Daoy (cell line): ENCODE measurements at regions not wholly inside any gene's neighbourhood (a gene's known extent, or its start where the extent isn't known, plus 50 kb on each side); places are given as distances from the start of the nearest gene placed in this dataset.

Experiments used
- DNase-seq: peaks from one replicate; pipeline ENCODE4 v3.0.0-alpha.2; 2015; ENCODE audit warnings: low read depth

DNA sequence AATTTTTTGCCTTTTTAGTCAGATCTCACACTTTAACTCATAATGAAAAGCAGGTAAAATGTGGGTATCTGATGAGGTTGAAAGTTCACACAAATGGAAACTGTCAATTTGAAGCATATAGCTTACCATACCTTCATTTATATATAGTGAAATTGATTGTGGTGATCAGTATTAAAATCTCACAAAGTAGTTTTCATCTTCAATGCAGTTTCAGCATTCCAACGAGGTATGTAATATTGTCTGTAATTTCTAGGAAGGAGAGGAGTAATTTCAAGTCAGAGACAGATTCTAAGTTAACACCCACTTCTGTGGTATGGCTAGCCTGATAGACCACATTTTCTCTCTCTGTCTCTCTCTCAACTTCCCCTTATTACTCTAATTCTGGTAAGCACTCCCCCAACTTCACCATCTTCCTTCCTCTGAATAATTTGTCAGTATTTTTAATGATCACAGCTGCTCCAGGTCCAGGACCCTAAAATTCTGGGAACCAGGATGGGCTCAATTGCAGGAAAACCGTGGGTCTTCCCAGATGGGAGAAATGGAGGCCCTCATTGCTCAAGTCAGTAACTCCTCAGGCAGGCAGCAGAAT lies 455.7 kb downstream of the FGF9 start:
- DNase-seq, result no peak

DNA sequence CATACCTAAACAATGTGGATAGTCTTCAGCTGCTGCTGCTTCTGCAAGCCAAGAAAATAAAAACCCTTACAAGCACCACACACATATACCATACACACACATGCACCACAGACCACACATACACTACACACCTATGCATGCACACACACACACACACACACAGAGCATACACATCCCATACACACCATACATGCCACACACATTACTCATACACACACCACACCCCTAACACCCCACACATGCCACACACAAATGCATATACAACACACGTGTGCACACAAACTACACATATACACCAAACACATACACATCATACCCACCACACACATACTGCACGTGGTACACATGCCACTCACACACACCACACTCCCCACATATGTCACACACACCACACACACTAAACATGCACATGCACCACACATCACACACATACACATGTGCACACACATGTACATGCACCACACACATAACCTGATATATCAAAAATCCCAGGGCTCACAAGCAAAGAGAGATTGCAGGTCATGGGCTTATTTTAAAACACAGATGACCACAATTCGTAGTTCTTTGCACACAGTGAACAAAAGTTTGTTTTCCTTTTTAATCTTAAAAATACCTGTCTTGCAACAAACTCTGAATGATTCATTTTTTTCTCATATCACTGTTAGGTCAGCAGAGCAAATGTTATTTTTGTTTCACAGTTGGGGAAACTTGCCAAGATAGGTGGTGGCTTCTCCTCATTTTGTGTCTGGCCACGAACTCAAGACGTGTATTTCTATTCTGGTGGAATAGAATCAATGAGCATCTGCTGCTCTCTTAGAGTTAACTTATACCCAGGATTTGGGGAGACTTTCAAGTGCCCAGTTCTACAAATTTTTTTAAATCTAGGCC lies 456.6 kb downstream of the FGF9 start:
- no peak for DNase-seq

DNA sequence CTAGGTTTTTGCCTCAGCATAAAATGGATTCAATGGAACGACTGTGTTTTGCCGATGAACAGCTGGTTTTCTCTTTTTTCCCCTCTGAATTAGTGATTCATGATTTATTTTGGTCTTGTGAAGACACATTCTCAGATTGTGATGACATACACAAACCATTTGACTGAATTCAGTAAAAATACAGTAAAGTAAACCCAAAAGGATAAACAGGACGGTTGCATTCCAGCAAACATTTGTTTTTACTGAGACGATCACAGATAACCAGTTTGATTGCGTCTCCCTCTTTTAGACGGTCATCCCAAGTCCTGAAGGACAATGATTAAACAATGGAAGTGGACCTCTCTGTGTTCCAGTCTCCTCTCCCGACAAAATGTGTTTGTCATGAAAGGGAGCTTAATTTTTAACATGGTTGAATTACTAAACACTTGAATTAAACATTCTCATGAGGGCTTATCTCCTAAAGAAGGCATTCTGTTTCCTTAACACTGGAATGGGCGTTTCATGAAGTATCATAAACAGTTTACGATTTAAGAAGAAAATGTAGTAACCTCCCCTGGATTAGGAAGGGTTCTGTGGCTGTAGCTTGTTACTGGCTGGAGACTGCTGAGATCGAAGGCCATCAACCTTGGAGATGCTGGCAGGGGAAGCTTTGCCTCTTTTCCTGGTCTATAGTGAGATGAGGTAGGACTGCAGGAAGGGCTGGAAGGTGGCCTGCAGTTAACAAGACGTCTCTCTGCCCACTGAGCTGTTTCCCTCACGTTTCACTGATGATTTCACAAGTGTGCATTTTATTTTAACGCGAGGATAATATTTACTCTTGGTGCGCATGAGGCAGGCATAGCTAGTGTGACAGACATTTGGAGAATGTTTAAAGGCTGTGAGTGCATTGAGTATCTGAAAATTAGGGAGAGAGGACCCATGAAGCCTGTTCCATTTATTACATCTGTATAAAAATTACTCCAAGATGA lies 457.9 kb downstream of the FGF9 start:
- DNase-seq, result no peak

DNA sequence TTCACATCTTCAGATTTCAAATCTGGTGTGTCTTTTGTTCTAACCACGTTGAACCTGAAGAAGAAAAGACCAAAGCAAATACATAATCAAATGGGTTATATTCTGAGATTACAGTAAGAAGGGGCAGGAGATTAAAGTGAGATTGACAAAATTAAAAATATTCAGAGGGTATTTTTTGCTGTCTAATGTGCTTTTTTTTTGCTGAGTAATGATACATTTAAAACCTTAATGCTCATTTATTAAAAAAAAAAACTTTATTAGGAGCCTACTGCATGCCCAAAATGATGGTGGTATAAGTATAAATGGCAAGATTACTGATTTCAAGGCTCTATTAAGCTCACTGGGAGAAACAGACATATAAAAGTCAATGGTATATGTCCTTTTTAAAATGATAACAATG lies 459.4 kb downstream of the FGF9 start:
- no peak for DNase-seq

DNA sequence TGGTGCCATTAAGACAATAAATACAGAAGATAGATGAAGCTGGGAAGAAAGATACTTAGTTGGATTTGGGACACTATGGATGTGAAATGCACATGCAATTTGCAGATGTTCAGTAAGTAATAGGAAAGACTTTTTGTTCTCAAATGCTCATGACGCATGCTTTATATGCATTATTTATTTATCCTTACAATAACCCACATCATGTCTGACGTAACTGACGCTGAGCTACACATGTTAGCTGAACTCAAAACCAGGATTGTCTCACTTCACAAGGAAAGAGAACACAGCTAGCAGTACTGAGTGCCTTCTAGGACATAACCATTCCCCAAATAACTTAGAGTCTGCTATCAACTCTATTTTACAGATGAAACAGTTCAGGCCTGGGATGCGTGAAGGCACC lies 463.4 kb downstream of the FGF9 start:
- DNase-seq, result peak; percentile 32

DNA sequence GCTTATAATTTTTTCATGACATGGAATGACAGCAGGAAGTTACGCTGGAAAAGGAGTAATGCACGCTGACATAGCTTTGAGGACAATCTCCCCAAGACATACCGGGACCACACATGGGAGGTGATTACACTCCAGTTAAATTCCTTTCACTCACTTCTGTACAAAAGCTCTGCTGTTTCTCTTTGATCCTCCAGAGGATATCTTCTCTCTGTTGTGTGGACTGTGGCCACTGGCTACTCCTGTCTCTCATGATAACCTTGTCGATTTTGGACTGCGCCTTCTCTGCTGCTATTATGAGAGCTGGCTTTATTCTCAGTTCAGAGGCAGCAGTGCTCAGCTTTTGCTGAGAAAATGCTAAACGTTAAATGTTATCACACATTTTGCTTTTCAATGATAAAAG lies 464.6 kb downstream of the FGF9 start:
- no peak for DNase-seq

DNA sequence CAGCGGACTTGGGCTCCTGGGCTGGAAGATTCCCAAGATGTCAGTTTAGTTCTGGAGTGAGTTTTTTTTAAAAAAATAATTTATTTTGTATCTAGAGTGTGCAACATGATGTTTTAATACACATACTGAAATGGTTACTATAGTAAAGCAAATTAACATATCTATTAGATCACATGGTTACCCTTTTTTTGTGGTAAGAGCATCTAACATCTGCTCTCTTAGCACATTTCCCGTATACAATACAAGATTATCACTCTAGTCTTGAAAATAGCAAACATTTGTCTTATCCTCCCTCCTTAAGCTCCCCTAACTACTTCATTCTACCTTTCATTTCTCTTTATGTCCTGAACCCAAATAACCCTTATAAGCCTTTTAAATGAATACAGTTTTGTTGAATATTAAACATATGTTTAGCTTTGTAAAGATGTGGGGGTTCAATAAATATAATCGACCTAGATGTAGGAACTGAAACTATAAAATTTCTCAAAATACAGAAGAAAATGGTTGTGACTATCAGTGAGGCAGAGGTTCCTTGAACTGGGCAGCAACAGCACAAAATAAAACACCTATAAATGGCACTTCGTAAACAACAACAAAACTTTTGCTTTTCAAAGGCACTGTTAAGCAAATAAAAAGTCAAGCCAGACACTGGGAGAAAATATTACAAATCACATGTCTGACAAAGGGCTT lies 466.6 kb downstream of the FGF9 start:
- DNase-seq, result no peak

DNA sequence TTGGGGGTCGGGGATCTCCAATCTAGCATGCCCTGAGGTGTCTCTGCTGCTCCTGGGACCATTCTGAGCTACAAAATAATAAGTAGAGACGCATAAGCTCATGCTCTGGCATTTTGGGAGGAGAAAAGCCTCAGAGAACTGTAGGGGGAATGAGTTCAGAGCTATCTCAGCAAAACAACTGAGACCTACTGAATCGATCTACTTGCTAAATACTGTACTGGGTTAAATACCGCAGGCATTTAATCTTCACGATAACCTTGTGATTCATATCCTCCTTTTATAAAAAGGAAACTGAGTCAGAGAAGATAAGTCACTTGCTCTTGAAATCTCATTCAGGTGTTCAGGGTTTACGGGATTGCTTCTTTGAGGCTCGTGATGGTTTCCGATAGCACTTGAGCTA lies 468.1 kb downstream of the FGF9 start:
- DNase-seq, result no peak

DNA sequence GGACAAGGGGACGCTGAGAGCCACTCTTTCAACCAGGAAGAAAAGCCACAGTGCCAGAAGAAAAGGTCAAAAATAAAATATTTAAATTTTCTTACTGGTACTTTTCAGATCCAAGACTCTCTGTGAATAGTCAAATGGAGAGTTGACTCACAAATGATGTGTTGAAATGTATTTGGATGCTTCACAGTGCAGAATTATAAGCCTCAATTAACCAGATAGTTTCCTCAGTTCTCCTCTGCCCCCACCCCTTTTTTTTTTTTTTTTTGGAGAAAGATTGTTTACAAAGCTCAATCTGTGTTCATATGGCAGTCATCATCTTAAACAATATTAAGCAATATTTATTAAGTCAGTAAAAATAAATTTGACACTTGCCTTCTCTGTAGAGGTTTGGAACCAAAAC lies 470.8 kb downstream of the FGF9 start:
- no peak for DNase-seq

DNA sequence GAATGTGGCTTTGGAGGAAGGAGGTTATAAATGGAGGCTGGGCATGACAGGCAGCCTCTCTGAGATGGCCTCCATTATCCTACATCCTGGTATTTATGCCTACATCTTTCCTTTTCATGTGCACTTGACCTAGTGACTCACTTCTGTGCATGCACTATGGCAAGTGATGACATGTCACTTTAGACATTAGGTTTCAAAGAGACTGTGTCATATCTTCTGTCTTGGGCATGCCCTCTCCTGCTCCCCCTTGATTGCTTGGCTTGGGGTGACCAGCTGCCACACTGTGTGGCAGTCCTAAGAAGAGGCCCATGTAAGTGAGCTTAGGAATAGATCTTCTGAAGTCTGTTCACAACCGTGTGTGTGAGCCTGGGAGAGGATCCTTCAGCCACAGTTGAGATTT lies 472.8 kb downstream of the FGF9 start:
- DNase-seq, result no peak

DNA sequence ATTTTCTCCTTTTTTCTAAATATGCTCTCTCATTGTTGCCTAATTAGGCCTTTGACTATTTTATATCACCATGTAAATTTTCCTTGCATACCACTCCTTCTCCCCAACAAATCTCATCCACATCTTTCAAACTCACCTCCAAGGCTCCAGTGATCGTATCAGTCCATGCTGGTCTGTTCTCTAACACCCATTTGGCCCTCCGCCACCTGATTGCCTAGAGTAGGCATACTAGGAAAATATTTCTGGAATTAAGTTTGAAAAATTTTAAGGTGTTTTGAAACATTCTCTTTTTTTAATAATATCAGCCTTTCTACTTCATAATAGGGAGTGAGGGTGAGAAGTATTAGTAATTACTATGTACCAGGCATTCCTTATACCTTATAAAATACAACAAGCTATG lies 473.9 kb downstream of the FGF9 start:
- DNase-seq, result no peak

DNA sequence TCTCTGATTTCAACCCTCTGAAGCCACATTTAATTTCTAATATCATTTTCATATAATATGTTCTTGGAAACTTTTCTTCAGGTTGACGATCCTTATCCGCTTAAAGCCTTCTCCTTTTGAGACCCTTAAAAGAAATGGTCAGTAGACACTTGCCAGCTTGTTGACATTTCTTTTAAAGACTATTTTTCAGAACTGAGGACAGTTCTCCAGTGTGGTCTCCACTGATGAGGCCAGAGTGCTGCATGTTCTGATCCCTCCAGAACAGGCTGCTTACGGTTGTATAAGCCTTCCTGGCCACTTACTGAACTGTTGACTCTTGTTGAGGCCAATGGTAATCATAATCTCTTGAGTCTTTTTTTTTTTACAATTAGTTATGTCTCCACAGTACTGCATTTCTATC lies 477.3 kb downstream of the FGF9 start:
- DNase-seq, result no peak

DNA sequence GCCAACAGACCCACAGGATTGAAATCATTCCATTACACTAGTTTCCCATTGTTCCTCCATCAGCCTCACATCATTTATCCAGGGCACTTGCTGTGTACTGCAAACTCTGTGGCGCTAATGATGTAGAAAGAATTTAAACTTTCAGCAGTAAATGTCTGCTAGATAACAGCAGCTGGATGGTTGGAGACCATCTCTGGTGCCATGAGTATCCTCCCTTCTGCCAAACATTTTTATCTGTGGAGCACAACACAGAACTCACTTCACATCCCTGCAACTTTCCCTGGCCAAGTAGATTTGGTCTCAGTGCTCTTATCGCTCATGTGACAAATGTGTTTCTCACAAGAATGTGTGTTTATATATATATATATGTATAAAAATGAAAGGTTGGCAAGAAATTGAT lies 481.9 kb downstream of the FGF9 start:
- DNase-seq, result no peak

DNA sequence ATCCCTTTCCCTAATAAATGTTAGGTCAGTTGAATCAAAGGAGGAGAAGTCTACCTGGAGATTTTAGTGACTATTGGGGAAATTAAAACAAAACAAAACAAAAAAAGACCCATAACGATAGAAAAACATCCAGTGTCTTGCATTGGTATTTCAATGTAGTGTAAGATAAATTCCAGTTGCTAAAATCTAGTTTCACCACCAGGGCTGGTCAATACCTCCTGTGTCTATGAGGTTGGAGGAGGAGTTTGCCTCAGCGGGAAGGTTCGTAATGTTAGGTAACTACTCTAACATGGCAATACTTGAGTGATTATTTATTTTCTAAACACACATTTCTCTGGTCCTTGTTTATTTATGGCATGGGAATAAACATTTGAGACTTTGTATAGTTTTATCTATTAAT lies 483.2 kb downstream of the FGF9 start:
- no peak for DNase-seq

DNA sequence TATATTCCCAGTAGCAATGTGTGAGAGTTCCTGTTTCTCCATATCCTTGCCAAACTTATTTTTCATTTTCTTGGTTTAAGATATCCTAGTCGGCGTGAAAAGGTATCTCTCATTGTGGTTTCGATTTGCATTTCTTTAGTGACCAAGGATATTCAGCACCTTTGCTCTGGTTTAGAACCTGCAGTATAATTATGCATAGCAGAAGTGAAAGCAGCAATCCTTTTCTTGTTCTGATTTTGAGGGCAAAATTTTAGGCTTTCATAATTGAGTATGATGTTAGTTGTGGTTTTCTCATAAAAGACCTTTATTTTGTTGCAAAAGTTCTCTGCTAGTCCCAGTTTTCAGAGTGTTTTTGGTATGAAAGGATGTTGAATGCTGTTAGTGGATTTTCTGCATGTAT lies 491.0 kb downstream of the FGF9 start:
- DNase-seq, result no peak

DNA sequence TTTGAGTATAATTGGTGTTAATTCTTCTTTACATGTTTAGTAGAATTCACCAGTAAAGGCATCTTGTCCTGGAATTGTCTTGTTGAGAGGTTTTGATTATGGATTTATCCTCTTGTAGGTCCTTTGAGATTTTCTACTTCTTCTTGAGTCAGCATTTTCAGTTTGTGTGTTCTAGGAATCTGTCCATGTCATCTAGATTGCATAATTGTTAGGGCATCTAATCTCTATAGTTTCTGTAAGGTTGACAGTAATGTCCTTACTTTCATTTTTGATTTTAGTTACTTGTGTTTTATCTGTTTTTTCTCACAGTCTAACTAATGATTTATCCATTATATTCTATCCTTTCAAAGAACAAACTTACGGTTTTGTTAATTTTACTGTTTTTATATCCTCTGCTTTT lies 492.0 kb downstream of the FGF9 start:
- no peak for DNase-seq

DNA sequence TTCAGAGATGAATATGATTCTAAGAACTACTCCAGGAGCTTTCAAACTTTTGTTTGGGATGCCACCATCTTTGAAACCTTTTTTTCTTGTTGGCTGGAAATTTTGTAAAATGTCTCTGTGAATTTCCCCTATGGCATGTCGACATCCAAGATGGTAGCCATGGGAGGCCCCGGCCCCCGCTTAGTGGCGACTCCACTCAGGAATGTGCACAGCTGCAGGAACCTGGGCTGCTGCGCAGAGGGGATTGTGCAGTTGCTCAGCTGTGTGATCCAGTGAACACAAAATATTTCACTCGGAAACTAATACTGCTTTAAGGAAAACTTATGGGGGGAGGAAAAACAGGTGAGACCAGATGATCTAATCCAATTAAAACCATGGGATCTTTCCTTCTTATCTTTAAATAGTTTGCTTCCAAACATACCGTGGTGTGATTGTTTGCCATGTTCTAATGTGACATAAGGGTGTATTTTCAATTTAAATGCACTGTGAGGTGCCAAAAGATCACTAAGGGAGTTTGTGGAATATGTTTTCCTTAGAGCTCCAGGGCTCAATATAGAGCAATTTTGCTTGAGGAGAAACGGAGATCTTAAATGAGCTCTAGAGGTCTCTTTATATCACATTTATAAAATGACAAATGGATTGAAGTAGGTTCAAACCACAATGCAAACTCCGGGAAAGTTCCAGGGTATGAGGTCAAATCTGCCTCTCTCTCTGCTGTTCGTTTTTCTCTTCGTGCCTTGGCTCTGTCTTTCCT lies 497.7 kb downstream of the FGF9 start:
- no peak for DNase-seq

DNA sequence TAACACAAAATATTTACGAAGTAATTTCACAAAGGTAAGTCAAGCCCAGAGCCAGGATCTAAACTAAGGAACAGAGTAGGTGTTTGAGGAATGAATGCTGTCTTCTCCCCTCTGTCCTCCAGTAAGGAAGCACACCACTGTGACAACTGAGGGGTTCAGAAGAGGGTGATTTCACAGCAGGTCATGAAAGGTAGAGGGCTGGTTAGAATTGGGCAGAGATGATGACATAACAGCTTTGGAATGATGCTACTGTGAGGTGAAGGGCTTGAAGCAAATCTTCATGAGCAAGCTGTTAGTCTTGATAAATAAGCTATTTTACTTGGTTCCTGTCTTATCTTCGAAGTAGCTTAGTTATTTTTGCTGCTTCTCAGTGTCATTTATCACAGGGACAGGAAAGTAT lies 498.6 kb downstream of the FGF9 start:
- DNase-seq, result peak; percentile 39

DNA sequence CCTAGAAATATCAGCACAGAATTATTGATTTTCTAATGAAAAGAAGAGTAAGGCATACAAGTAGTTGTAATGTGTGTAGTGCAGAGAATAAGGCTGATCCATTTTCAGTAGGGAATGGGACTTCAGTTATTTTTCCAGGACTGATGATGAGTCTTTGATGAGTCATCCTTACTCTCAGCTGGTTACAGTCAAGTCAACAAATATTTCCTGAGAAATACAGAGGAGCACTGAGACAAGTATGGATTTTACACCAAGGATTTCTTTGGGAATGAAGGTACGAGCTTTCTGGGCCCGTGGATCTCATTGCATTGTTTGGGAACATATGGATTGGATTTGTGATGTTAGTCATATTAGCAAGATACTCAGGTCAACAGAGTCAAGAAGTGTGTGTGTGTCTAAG lies 502.7 kb downstream of the FGF9 start:
- peak; percentile 55 for DNase-seq

DNA sequence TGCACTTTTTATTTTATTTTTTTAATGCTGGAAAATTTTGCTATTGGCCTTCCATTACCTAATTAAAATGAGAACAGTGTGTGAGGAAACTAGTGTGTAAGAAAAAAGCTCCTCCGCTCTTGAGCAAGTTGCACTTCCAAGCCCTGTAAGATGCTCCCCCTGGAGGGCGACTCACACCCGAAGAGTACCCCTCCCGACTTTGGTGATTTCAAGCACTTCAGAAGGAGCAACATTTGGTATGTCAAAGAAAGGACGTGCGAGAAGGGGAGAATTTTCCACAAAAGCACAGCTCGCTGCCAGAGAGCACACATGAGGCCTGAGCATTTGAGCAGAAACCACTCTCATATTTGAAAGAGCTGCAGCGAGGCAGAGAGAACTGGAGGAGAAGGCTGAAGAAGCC lies 504.4 kb downstream of the FGF9 start:
- no peak for DNase-seq

DNA sequence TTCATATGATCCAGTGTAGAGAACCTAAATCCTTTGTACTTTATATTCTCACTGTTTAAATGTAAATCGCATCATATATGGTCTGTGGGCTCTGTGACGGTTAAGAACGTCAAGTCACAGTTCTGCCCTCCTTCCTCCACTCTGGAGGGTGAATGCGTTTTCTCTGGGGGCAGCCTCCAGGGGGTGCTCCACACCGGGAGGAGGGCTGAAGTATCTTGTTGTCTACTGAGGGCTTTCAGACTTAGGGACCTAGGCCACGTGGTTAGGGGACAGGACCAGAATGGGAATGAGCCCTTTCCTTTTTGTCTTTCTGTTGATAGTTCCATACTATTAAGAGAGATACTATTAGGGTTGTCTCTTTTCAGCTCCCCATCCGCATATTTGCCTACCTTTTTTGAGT lies 504.9 kb downstream of the FGF9 start:
- no peak for DNase-seq
